GM23338 (cell line): ENCODE measurements at regions not wholly inside any gene's neighbourhood (a gene's known extent, or its start where the extent isn't known, plus 50 kb on each side); places are given as distances from the start of the nearest gene placed in this dataset.

Experiments
- ATAC-seq: fragments of 200-7000 bp; cut with Tn5 transposase; 3 replicates; pipeline ENCODE4 v1.9.1; 2020
- DNase-seq: peaks from one replicate; pipeline ENCODE4 v3.0.0-alpha.2; 2015; ENCODE audit warnings: low spot score
- H2AFZ ChIP-seq: fragments of 200-600 bp; sonication (generic); 2 replicates; pipeline ENCODE4 v1.8.0; 2016; ENCODE audit warnings: antibody characterized with exemption, mild to moderate bottlenecking, moderate library complexity
- H3F3A ChIP-seq: fragments of 200-600 bp; sonication (generic); replicated peaks from 2 replicates; pipeline ENCODE4 v1.8.0; 2017; ENCODE audit warnings: antibody characterized with exemption, mixed run types, low read depth
- H3K27ac ChIP-seq: fragments of 200-600 bp; sonication (generic); 2 replicates; pipeline ENCODE4 v1.6.1; 2016; ENCODE audit warnings: low read depth
- H3K27me3 ChIP-seq: fragments of 200-600 bp; sonication (generic); 2 replicates; pipeline ENCODE4 v1.8.0; 2016; ENCODE audit warnings: mild to moderate bottlenecking, mixed run types, moderate library complexity; ENCODE audit not compliant: insufficient read depth
- H3K36me3 ChIP-seq: fragments of 200-600 bp; sonication (generic); 2 replicates; pipeline ENCODE4 v1.8.0; 2016; ENCODE audit warnings: mild to moderate bottlenecking; ENCODE audit not compliant: insufficient read depth
- H3K4me1 ChIP-seq: fragments of 200-600 bp; sonication (generic); 2 replicates; pipeline ENCODE4 v1.8.0; 2016; ENCODE audit warnings: mild to moderate bottlenecking, moderate library complexity; ENCODE audit not compliant: insufficient read depth
- H3K4me2 ChIP-seq: fragments of 200-600 bp; sonication (generic); 2 replicates; pipeline ENCODE4 v1.7.1; 2017; ENCODE audit warnings: mixed run types
- H3K4me3 ChIP-seq: fragments of 200-600 bp; sonication (generic); 2 replicates; pipeline ENCODE4 v1.6.1; 2016; ENCODE audit warnings: mixed run types
- H3K79me2 ChIP-seq: fragments of 200-600 bp; sonication (generic); replicated peaks from 2 replicates; pipeline ENCODE4 v1.8.0; 2017; ENCODE audit warnings: mild to moderate bottlenecking; ENCODE audit not compliant: insufficient read depth
- H3K9me2 ChIP-seq: fragments of 200-600 bp; sonication (generic); 2 replicates; pipeline ENCODE4 v1.8.0; 2017; ENCODE audit not compliant: insufficient read depth
- H4K20me1 ChIP-seq: fragments of 200-600 bp; sonication (generic); replicated peaks from 2 replicates; pipeline ENCODE4 v1.8.0; 2017; ENCODE audit warnings: mild to moderate bottlenecking; ENCODE audit not compliant: insufficient read depth
- H3K27ac Mint-ChIP-seq: 2 replicates; pipeline ENCODE4 v1.8.0; 2020; ENCODE audit warnings: inconsistent platforms, mild to moderate bottlenecking, moderate library complexity, mixed read lengths
- H3K27me3 Mint-ChIP-seq: 3 replicates; pipeline ENCODE4 v1.8.0; 2022; ENCODE audit warnings: low read depth, mild to moderate bottlenecking, moderate library complexity, mixed read lengths, inconsistent platforms; ENCODE audit not compliant: insufficient read depth, poor library complexity
- H3K36me3 Mint-ChIP-seq: 3 replicates; pipeline ENCODE4 v1.8.0; 2021; ENCODE audit warnings: low read depth, mild to moderate bottlenecking, inconsistent platforms, moderate library complexity, mixed read lengths
- H3K4me1 Mint-ChIP-seq: 3 replicates; pipeline ENCODE4 v1.8.0; 2020; ENCODE audit warnings: mild to moderate bottlenecking, inconsistent platforms, mixed read lengths
- H3K4me3 Mint-ChIP-seq: 3 replicates; pipeline ENCODE4 v1.8.0; 2021; ENCODE audit warnings: moderate library complexity, mild to moderate bottlenecking, inconsistent platforms, mixed read lengths
- H3K9me3 Mint-ChIP-seq: 3 replicates; pipeline ENCODE4 v1.8.0; 2020; ENCODE audit warnings: moderate library complexity, mild to moderate bottlenecking, inconsistent platforms, mixed read lengths
- CREB1 ChIP-seq: fragments of 250-450 bp; sonication (Bioruptor Pico); IDR thresholded peaks from 2 replicates; pipeline ENCODE4 v1.5.0; 2020; ENCODE audit warnings: low read depth, mild to moderate bottlenecking, moderate library complexity
- JUNB ChIP-seq: IDR thresholded peaks from one replicate; pipeline ENCODE4 v1.6.1; 2016; ENCODE audit warnings: antibody characterized with exemption; ENCODE audit not compliant: unreplicated experiment
- NANOG ChIP-seq: IDR thresholded peaks from 2 replicates; pipeline ENCODE4 v1.6.1; 2016; ENCODE audit warnings: antibody characterized with exemption, borderline replicate concordance
- ZNF114 ChIP-seq: fragments of 250-450 bp; sonication (Bioruptor Pico); IDR thresholded peaks from 2 replicates; pipeline ENCODE4 v1.5.0; 2020; ENCODE audit warnings: mild to moderate bottlenecking, moderate library complexity
- ZNF331 ChIP-seq: fragments of 250-450 bp; sonication (Bioruptor Pico); IDR thresholded peaks from 2 replicates; pipeline ENCODE4 v1.5.0; 2020; ENCODE audit warnings: low read depth, mild to moderate bottlenecking, moderate library complexity
- TF ChIP-seq, protein P1 (sequence below): fragments of 250-450 bp; sonication (Bioruptor Pico); IDR thresholded peaks from 2 replicates; pipeline ENCODE4 v1.5.0; 2020; ENCODE audit warnings: mild to moderate bottlenecking, moderate library complexity
- TF ChIP-seq, protein P2 (sequence below): IDR thresholded peaks from 2 replicates; pipeline ENCODE4 v1.6.1; 2016; ENCODE audit warnings: antibody characterized with exemption
- TF ChIP-seq, protein P3 (sequence below), 2 experiments: fragments of 200-600 bp in 1 of 2; sonication (generic) in 1 of 2; conservative IDR thresholded peaks; 2 replicates each; pipeline versions ENCODE4 v1.5.1 to v1.6.1; 2016 to 2017; ENCODE audit warnings: antibody characterized with exemption in 2 of 2, low read depth in 2 of 2, mild to moderate bottlenecking in 2 of 2, moderate library complexity in 1 of 2

DNA sequence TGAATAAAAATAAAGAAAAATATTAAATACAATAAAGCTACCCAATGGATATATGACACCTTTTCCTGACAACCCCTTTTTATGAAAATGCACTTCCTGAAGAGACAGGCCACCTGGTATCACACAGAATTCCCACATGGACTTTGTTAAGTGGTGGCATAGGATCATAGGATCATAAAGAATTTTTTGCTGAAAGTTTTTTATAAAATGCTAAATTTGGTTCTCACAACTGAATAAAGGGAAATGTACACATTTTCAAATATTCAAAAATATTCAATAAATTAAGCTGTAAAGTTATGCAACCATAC lies 102.5 kb upstream of the ROBO1 start:
- Mint-ChIP-seq H3K27ac (no peak overlapping the region), H3K4me1 (peaks cover 4% of the 10 kb centered on the region), H3K36me3 (no peaks in the 10 kb centered on the region), H3K27me3 (peaks cover 1% of the 10 kb centered on the region), H3K4me3 (no peak overlapping the region), H3K9me3 (no peaks in the 10 kb centered on the region)
- H3K79me2 ChIP-seq, result no peaks in the 10 kb centered on the region
- H4K20me1 ChIP-seq, result no peaks in the 10 kb centered on the region
- H3K36me3 ChIP-seq, result no peaks in the 10 kb centered on the region
- no peak overlapping the region for H3K4me3 ChIP-seq
- H3K4me1 ChIP-seq, result peaks cover 4% of the 10 kb centered on the region; the same call in 1 of the 2 replicates
- H3F3A ChIP-seq, result no peaks in the 10 kb centered on the region
- ATAC-seq (no peak), DNase-seq (no peak)
- H3K4me2 ChIP-seq, result no peak overlapping the region
- H3K27ac ChIP-seq, result no peak overlapping the region
- no peak overlapping the region for H2AFZ ChIP-seq
- TF ChIP-seq, protein P1, sequence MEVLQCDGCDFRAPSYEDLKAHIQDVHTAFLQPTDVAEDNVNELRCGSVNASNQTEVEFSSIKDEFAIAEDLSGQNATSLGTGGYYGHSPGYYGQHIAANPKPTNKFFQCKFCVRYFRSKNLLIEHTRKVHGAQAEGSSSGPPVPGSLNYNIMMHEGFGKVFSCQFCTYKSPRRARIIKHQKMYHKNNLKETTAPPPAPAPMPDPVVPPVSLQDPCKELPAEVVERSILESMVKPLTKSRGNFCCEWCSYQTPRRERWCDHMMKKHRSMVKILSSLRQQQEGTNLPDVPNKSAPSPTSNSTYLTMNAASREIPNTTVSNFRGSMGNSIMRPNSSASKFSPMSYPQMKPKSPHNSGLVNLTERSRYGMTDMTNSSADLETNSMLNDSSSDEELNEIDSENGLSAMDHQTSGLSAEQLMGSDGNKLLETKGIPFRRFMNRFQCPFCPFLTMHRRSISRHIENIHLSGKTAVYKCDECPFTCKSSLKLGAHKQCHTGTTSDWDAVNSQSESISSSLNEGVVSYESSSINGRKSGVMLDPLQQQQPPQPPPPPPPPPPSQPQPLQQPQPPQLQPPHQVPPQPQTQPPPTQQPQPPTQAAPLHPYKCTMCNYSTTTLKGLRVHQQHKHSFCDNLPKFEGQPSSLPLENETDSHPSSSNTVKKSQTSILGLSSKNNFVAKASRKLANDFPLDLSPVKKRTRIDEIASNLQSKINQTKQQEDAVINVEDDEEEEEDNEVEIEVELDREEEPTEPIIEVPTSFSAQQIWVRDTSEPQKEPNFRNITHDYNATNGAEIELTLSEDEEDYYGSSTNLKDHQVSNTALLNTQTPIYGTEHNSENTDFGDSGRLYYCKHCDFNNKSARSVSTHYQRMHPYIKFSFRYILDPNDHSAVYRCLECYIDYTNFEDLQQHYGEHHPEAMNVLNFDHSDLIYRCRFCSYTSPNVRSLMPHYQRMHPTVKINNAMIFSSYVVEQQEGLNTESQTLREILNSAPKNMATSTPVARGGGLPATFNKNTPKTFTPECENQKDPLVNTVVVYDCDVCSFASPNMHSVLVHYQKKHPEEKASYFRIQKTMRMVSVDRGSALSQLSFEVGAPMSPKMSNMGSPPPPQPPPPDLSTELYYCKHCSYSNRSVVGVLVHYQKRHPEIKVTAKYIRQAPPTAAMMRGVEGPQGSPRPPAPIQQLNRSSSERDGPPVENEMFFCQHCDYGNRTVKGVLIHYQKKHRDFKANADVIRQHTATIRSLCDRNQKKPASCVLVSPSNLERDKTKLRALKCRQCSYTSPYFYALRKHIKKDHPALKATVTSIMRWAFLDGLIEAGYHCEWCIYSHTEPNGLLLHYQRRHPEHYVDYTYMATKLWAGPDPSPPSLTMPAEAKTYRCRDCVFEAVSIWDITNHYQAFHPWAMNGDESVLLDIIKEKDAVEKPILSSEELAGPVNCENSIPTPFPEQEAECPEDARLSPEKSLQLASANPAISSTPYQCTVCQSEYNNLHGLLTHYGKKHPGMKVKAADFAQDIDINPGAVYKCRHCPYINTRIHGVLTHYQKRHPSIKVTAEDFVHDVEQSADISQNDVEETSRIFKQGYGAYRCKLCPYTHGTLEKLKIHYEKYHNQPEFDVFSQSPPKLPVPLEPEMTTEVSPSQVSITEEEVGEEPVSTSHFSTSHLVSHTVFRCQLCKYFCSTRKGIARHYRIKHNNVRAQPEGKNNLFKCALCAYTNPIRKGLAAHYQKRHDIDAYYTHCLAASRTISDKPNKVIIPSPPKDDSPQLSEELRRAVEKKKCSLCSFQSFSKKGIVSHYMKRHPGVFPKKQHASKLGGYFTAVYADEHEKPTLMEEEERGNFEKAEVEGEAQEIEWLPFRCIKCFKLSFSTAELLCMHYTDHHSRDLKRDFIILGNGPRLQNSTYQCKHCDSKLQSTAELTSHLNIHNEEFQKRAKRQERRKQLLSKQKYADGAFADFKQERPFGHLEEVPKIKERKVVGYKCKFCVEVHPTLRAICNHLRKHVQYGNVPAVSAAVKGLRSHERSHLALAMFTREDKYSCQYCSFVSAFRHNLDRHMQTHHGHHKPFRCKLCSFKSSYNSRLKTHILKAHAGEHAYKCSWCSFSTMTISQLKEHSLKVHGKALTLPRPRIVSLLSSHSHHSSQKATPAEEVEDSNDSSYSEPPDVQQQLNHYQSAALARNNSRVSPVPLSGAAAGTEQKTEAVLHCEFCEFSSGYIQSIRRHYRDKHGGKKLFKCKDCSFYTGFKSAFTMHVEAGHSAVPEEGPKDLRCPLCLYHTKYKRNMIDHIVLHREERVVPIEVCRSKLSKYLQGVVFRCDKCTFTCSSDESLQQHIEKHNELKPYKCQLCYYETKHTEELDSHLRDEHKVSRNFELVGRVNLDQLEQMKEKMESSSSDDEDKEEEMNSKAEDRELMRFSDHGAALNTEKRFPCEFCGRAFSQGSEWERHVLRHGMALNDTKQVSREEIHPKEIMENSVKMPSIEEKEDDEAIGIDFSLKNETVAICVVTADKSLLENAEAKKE, result no peak
- TF ChIP-seq ZNF114 (no peak), CREB1 (CRISPR knock-in tag) (no peak), JUNB (no peak), ZNF331 (no peak), NANOG (no peak)
- TF ChIP-seq, protein P2, sequence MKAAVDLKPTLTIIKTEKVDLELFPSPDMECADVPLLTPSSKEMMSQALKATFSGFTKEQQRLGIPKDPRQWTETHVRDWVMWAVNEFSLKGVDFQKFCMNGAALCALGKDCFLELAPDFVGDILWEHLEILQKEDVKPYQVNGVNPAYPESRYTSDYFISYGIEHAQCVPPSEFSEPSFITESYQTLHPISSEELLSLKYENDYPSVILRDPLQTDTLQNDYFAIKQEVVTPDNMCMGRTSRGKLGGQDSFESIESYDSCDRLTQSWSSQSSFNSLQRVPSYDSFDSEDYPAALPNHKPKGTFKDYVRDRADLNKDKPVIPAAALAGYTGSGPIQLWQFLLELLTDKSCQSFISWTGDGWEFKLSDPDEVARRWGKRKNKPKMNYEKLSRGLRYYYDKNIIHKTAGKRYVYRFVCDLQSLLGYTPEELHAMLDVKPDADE, result no peak
- TF ChIP-seq, protein P3, sequence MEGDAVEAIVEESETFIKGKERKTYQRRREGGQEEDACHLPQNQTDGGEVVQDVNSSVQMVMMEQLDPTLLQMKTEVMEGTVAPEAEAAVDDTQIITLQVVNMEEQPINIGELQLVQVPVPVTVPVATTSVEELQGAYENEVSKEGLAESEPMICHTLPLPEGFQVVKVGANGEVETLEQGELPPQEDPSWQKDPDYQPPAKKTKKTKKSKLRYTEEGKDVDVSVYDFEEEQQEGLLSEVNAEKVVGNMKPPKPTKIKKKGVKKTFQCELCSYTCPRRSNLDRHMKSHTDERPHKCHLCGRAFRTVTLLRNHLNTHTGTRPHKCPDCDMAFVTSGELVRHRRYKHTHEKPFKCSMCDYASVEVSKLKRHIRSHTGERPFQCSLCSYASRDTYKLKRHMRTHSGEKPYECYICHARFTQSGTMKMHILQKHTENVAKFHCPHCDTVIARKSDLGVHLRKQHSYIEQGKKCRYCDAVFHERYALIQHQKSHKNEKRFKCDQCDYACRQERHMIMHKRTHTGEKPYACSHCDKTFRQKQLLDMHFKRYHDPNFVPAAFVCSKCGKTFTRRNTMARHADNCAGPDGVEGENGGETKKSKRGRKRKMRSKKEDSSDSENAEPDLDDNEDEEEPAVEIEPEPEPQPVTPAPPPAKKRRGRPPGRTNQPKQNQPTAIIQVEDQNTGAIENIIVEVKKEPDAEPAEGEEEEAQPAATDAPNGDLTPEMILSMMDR (conservative IDR thresholded peaks at IDR 0.05; ENCODE audit: low read depth in 2 of 2), result no peak
- H3K9me2 ChIP-seq, result no peaks in the 10 kb centered on the region
- H3K27me3 ChIP-seq, result no peaks in the 10 kb centered on the region
